HG03280 (cell line): ENCODE measurements at regions not wholly inside any gene's neighbourhood (a gene's known extent, or its start where the extent isn't known, plus 50 kb on each side); places are given as distances from the start of the nearest gene placed in this dataset.
"Not testable (repeated sequence)": the region's sequence is repeated elsewhere in the genome, so short reads cannot be mapped to it uniquely, and the experiment has no call there.

Experiments used
- ATAC-seq: cut with Tn5 transposase; IDR thresholded peaks from one replicate; pipeline ENCODE4 v1.9.1; 2021; ENCODE audit warnings: mild to moderate bottlenecking, moderate library complexity; ENCODE audit not compliant: unreplicated experiment

DNA sequence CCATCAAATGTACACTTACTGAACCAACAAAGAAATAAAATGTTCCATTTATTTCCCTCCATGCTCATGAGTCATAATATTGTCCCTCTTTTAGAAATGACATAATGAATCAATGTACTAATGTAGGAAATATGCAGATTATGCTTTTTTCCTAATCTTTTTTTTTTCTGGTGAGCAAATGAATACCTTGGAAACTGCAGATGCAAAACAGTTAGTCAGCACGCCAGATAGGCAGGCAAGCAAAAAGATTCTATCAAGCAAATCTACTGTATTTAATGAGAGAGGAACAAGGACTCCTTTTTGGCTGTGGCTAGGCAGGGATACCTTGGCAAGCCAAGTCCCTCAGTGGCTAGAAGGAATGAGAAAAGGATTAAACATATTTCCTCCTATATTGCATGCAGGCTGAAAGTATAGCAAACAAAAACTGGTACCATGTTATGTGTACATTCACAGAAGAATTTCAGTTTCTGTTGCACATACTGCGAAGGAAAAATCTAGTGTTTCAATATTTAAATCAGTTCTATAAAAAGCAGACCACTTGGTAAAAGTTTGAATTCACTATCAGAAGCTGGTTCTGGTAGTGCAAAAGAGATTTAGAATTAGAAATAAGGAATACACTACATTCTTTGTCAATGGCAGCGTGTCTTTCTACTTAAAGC, 605.4 kb downstream of the TLE1 start:
- peak; percentile 86 for ATAC-seq

DNA sequence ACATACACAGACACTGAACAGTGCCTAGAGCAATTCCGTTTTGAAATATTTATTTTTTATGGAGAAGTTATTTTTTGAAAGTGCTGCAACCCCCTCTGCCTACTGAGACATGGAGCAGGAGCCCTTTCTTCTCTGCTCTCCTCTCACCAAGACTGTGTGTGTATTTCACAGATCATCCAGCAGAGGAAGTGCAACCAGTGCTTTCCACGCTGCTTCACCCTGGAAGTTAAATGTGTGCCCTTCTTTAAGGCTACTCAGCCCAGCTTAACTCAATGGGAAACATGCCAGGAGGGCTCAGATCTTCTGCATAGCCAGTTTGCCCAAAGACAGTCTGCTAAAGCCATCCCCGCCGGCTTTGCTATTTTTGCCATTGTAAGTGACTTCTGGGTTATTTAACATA, 606.3 kb downstream of the TLE1 start:
- ATAC-seq, result no peak

DNA sequence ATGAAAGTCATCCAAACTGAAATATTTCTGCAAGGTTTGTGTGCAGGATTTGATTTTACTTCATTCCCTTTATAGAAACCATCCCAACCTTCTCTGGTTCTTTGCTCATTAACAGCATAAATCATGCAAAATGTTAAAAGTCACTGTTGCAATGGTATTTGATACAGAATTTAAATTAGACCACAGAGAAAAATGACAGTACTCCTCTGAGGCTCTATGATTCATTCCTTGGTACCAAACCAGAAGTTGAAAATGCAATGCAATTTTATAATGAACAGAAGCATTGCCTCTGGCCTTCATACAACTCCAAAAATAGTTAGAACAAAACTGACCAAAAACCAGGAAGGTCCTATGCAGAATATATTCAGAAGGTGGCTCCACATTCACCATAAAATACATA, 607.1 kb downstream of the TLE1 start:
- no peak for ATAC-seq

DNA sequence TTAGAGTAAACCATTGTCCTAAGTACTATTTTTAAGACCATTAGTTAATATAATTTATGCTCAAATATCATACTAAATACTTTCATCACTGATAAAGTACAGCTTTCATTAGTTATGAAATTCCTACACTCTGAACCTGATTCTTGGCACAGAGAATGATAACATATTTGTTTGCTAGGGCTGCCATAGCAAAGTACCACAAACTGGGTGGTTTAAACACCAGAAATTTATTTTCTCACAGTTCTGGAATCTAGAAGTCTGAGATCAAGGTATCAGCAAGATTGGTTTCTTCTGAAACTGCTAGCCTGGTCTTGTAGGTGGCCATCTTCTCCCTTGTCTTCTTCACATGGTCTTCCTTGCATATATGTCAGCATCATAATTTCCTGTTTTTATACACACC, 608.4 kb downstream of the TLE1 start:
- no peak for ATAC-seq

DNA sequence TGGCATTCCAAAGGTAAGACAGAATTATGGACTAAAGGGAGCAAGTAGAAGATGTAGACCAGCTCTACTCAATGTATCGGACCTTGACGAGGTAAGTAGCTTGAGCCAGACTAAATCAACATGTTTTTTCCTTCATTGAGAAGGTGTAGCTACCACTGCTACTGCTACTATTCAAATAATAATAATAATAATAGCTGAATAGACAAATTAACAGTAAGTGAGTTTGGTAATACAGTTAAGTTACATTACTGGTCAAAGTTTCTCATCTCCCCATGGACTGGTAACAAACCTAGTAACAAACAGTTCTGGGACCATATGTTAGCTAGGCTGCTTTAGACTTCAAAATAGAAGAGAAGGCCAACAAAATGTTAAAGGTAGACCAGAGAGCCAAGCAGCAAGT, 609.2 kb downstream of the TLE1 start:
- no peak for ATAC-seq

DNA sequence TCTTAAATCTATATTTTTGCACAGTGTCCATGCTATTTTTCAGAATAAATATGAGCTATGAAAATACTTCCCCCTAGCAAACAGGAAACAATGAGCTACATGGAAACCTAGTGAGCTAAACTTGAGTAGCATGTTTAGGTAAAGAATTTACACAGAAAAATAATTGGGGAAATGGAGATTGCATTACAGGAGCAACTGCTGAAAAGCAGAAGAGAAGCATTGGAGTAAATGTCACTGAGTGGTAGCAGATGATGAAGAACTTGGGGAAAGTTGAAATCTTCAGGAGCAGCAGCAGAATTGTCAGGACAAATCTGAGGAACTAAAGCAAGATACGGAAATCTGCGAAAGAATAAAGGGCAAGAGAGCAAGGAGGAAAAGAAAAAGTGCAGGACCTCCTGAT, 610.3 kb downstream of the TLE1 start:
- no peak for ATAC-seq

DNA sequence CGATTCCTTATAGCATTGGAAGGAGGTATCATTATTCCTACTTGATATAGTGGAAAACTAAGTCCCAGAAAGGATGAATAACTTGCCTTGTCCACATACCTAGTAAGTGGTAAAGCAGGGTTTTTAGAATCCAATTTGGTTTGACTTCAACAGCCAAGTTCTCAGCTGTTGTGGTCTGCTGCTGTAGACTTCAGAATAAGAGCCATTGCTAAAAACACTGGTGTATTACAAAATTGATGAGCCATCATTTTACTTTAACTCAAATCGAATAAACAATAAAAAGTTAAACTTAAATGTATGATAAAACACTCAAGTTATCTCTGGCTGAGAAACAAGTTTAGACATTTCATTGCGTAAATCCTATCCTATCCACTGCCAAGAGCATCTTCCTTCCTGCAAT, 610.8 kb downstream of the TLE1 start:
- ATAC-seq, result no peak

DNA sequence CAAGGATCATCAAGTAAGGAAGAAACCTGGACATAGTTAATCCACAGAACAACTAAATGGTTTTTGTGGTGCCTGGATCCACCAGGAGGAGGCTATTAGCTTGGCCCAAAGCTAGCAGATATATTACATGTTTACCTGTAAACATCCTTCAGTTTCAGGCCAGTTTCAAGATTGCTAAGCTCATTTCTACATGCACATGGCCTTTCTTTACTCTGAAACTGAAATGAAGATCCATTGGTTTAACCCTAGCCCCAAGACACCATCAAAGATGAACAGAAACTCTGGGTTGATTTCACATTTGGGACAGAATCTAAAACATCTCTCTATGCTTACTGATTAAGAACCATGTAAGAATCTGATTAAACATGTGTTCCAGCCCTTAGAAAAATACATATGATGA, 611.8 kb downstream of the TLE1 start:
- ATAC-seq, result peak; percentile 89

DNA sequence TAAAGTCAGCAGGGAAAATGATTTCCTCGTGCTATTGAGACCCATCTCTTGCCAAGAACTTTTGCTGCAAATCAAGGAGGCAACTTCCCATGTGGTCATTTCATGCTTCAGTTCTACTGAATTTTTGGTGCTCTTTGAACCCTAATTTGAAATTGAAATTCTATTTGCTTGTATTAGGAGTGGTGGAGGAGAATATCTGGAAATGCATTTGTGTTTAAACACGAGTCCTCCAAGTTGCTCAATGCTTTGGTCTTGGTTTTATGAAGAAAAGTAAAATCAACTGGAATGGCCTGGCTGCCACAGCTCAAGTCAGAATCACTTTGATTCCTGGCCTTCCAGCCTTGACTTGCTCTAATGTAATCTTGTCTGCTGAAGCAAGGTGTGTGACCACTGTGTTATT, 613.2 kb downstream of the TLE1 start:
- ATAC-seq, result no peak

DNA sequence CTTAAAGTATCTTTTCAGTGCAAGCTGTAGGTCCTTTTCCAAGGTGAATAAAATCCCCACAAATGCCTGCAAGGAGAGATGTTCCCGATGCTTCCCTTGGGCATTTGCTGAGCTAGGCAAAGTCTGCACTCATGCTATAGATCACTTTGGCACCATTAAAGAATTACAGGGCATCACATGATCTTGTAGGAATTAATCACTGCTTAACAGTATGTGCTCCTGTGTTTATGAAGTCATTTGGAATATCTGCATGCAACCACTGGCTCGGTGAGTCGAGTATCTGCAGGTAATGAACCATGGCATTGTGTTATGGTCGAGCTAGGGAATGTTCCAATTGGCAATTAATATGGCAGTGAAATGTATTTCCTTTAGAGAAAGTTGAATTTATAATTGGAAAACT, 615.1 kb downstream of the TLE1 start:
- no peak for ATAC-seq

DNA sequence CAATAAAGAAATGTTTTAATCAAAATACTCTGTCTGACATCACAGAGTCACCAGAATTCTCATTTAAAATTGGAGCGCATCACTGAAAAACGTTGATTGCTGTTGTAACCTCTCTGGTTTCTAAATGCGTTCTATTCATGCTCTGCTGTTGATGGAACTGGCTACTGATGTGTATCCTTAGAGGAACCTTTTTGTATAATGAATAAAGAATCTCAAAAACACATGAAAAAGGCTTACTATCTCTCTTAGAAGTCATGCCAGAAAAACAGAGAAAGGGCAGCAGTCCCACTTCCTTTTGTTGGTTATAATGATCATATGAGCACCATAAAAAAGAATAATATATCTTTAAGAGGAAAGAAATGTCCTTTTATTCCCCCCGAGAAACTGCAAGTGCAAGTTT, 615.5 kb downstream of the TLE1 start:
- no peak for ATAC-seq

DNA sequence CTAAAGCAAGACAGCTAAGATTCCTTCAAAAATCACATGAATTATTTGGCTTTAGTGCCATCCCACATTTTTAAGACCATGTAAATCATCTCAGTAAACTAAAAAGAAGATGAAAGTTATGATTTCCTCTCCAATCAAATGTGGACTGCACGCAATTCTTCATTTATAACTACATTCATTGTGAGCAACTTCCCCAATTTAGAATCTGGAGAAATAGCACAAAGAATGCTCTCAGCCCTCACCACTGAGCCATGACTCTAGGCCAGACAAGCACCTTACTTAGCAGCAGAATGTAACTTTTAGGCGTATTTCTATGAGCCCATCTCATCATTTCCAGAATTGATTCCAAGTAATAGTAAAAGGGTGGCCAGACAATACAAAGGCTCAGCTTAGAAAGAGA, 616.6 kb downstream of the TLE1 start:
- ATAC-seq, result no peak

DNA sequence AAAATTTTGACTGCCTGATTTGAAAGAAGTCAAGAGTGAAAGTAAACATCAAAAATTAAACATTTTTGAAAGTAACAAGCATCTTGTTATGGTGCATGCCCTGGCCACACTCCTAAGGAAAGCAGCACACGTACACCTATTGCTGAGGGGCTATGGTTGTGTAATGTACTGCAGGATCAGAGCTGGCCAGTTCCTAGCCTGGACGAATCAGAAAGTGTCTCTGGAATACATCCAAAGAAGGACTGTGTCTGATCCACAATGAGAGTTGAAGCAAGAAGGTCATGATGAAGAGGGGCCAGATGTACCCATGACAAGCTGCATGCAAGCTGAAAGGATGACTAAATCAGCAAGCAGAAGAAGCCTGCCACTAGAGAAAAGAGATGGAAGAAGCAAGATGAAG, 618.2 kb downstream of the TLE1 start:
- no peak for ATAC-seq

DNA sequence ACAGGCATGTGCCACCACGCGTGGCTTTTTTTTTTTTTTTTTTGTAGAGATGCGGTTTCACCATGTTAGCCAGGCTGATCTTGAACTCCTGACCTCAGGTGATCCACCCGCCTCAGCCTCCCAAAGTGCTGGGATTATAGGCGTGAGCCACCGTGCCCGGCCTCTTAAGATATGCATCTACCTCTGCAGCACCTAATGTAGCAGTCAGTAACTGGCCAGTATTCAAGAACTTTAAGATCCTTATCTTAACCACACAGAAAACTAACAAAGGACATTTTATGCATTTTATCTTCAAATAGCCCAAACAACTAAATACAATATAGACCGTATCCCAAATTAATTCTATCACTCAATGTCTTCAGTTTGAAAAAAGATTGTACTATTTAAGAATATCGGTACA, 618.7 kb downstream of the TLE1 start:
- no peak for ATAC-seq

DNA sequence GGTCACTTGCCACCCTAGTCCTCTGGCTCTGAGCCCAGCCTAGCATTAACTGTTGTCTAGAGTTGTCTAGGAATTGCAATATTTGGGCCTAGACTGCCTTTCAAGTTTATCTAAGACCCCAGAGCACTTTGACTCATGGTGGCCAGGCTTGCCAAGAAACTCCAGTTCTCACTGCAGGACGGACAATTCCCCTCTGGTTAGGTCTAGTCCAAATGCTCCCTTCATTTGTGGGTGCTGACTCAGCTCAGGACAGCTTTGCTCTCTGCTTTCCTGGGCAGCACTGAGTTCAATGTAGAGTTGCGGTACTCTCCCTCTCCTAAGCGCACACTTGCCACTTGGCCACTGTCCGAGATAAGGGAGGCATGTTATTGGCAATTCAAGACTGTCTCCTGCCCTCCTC, 619.4 kb downstream of the TLE1 start:
- no peak for ATAC-seq

DNA sequence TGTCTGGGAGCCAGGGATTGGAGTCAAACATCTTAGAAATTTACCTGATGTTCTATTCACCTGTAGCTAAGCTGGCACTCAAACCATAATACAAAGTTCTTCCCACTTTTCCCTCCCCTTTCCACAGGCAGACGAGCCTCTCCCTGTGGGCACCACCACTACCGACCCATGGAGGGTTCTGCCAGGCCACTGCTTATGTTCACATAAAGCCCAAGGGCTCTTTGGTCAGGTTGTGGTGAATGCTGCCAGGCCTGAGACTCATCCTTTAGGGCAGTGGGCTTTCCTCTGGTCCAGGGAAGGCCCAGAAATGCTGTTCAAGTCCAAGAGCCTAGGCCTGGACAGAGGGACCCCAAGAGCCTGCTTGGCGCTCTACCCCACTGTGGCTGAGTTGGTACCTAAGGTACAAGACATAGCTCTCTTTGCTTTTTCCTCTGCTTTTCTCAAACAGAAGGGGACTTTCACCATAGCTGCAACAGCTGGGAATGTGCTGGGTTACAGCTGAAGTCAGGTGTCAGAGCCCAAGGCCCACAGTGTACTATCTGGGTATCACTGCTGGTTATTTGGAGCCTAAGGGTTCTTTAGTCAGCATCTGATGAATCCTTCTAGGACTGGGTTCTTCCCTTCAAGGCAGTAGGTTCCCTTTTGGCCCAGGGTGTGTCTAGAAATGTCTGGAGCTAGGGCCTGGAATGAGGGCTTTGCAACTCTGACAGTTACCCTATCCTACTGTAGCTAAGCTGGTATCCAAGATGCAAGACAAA, 620.1 kb downstream of the TLE1 start:
- ATAC-seq, result no peak

DNA sequence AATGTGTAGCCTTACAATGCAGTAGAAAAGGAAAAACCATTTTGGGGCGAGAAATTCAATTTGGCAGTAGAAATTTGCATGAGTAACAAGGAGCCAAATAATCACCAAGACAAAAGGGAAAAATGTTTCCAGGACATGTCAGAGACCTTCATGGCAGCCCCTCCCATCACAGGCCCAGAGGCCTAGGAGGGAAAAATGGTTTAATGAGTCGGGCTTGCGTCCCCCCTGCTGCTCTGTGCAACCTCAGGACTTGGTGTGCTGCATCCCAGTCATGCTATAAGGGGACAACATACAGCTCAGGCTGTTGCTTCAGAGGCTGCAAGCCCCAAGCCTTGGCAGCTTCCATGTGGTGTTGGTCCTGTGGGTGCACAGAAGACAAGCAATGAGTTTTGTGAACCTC, 626.4 kb downstream of the TLE1 start:
- ATAC-seq, result not testable (repeated sequence)

DNA sequence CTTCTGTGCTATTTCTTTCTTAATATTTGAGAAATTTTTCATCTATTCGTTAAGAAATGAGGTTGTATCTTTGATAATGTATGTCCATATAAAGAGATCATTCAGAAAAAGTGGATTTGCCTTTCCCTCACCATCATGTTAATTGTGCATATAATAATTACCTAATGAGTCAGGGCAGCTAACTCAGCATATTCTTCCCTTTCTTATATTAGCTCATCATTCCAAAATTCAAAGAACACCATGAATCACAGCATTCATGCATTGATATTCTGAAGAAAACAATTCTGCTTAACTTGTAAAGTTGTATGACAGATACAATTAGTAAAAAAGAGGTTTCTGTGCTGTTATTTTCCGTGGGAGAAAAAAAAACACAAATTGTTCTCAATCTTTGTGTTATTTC, 630.6 kb downstream of the TLE1 start:
- no peak for ATAC-seq

DNA sequence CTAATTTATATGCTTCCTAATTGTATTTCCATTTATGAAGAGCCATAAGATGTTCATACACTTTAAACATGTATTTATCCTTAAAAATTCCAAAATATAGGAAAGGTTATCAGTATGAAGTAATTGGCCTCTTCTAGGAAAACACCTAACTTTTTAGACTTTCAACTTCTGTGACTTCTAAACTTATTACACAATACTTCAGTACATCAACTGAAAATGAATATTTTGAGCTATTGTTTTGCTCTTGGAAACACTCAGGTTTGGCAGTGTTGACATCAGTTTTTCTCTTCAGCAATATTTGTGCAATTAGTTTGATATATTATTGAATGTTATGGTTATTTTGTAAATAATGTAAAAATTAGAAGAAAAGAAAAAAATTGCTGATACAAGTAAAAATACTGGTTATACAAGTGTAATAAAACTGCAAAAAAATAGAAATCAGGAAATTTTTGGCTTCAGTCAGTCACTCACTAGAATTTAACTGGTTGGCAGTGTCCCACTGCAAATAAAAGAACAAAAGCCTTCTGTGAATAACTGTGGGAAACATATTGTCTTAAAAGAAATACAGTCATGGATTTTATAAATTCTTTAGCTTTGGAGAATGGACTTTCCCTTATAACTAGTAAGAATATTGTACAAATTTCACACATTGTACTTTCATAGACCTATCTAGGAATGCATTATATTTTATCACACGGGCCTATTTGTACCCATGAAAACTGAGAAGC, 635.9 kb downstream of the TLE1 start:
- ATAC-seq, result no peak

DNA sequence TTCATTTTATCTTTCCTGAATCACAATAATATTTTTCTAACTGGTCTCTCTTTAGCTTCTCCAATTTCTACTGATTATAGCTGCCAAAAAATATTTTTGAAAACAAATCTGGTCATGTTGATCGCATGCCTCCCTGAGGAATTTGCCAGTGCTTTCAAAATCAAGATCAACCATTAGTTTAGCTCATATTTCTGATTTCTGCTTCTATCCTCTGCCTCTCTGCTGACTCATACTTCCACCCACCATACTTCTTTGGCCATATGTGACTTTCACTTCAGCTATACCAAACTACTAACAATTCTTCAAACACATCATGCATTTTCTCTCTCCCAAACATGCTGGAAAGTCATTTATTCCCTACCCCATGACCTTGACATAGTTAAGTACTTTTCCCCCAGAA, 636.5 kb downstream of the TLE1 start:
- ATAC-seq, result no peak

DNA sequence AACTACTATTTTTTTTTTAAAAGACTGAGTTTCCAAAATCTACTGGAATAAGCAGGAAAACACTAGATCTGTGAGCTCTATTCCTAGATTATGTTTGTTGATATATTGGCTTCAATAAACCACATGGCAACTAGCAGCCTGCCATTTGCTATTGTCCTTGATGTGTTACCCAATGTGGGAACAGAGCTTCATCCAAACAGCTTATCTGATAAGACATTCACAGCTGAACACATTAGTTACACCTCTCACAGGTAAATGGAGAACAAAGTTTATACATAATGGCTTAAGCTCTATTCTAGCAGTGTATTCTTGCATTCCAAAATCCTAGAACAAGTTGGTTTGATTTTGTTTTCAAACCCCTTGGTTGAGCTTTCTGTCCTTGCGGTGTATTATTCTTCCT, 642.1 kb downstream of the TLE1 start:
- ATAC-seq, result no peak

DNA sequence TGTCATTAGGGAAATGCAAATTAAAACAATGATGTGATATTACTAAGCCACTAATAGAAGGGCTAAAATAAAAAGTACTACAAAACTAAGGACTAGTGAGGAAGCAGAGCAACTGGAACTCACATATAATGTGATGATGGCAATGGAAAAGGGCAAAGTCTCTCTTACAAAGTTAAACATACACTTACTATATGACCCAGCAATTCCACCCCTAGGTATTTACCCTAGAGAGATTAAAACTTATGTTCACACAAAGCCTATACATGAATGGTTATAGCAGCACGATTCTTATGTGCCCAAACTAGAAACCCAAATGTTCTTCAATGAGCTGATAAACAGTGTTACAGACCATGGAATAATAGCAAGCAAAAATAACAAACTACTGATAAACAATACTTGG, 643.7 kb downstream of the TLE1 start:
- ATAC-seq, result no peak
